IMR-90 (cell line): ENCODE measurements at regions not wholly inside any gene's neighbourhood (a gene's known extent, or its start where the extent isn't known, plus 50 kb on each side); places are given as distances from the start of the nearest gene placed in this dataset.

ENCODE experiments used
- CHD1 ChIP-seq: IDR thresholded peaks from 2 replicates; pipeline ENCODE4 v1.6.1; 2012; ENCODE audit warnings: low read depth, low read length, improper control_type of control experiment
- POLR2A ChIP-seq: IDR thresholded peaks from 2 replicates; pipeline ENCODE4 v1.6.1; 2012; ENCODE audit warnings: mild to moderate bottlenecking, low read depth, low read length
- RAD21 ChIP-seq: IDR thresholded peaks from 2 replicates; pipeline ENCODE4 v1.6.1; 2012; ENCODE audit warnings: low read length, improper control_type of control experiment
- TF ChIP-seq, protein P1 (sequence below): conservative IDR thresholded peaks from 2 replicates; pipeline ENCODE4 v1.5.1; 2012; ENCODE audit warnings: mild to moderate bottlenecking, low read depth, low read length, improper control_type of control experiment

DNA sequence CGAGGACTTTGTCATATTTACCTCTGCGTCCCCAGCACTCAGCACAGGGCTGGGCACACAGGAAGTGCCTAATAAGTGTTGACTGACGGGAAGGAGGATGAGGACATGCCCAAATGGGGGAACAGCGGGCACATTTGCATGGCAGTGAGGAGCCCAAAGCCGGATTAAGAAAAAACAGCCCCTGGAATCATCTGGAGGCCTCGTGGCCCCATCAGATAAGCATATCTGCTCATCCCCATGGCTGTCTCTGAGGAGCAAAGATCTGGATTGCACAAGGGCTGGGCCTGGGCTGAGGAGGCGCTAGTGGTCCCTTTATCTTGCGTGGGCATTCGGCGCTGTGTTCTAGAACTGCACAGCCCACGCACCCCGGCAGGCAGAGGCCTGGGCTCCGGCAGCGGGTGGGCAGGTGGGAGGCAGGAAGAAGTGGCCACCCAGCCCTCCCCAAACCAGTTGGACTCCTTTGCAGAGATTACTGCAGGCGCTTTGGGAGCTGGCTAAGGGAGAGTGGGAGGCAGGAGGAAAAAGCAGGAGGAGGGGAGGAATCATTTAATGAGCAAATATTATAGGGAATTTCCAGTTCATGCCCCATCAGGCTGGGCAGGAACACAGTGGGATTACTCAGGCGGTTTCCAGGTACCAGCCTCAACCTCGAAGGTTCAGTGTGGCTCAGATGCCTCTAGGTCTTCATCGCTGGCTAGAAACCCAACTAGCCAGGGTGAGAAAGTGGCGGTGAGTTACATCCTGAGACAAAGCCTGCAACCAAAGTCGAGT is 108.1 kb downstream of the CEBPB start:
- TF ChIP-seq, protein P1, sequence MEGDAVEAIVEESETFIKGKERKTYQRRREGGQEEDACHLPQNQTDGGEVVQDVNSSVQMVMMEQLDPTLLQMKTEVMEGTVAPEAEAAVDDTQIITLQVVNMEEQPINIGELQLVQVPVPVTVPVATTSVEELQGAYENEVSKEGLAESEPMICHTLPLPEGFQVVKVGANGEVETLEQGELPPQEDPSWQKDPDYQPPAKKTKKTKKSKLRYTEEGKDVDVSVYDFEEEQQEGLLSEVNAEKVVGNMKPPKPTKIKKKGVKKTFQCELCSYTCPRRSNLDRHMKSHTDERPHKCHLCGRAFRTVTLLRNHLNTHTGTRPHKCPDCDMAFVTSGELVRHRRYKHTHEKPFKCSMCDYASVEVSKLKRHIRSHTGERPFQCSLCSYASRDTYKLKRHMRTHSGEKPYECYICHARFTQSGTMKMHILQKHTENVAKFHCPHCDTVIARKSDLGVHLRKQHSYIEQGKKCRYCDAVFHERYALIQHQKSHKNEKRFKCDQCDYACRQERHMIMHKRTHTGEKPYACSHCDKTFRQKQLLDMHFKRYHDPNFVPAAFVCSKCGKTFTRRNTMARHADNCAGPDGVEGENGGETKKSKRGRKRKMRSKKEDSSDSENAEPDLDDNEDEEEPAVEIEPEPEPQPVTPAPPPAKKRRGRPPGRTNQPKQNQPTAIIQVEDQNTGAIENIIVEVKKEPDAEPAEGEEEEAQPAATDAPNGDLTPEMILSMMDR: no peak
- no peak for TF ChIP-seq CHD1
- TF ChIP-seq POLR2A: no peak
- no peak for TF ChIP-seq RAD21
